CD14-positive monocyte (primary cell): ENCODE measurements at regions not wholly inside any gene's neighbourhood (a gene's known extent, or its start where the extent isn't known, plus 50 kb on each side); places are given as distances from the start of the nearest gene placed in this dataset.

Experiments
- DNase-seq, 3 donors: peaks; one replicate each; pipeline ENCODE4 v3.0.0-alpha.2; 2011 to 2022
- H2AFZ ChIP-seq: 2 replicates; pipeline ENCODE4 v1.6.0; 2012; ENCODE audit warnings: mild to moderate bottlenecking, low read depth, low read length, inconsistent platforms; ENCODE audit not compliant: insufficient read depth, poor library complexity, severe bottlenecking
- H3K27ac ChIP-seq, 2 donors: 1 replicate in 1 of 2; 2 replicates in 1 of 2; pipeline ENCODE4 v1.5.1; 2012 to 2013; ENCODE audit warnings: low read length in 2 of 2, control low read depth in 1 of 2, inconsistent platforms in 1 of 2, low read depth in 1 of 2, mild to moderate bottlenecking in 1 of 2
- H3K27me3 ChIP-seq, 2 donors: one replicate each; pipeline versions ENCODE4 v1.6.0 to v1.6.1; 2011 to 2013; ENCODE audit warnings: low read length in 2 of 2; ENCODE audit not compliant: control insufficient read depth in 2 of 2, insufficient read depth in 2 of 2
- H3K36me3 ChIP-seq, 2 donors: replicated peaks in 1 of 2; 1 replicate in 1 of 2; 2 replicates in 1 of 2; pipeline versions ENCODE4 v1.5.1 to v1.6.1; 2012 to 2013; ENCODE audit warnings: low read length in 2 of 2, control low read depth in 1 of 2, inconsistent platforms in 1 of 2, mild to moderate bottlenecking in 1 of 2; ENCODE audit not compliant: insufficient read depth in 2 of 2, control insufficient read depth in 1 of 2
- H3K4me1 ChIP-seq, 2 donors: 1 replicate in 1 of 2; 2 replicates in 1 of 2; pipeline versions ENCODE4 v1.5.1 to v1.6.1; 2012 to 2013; ENCODE audit warnings: low read length in 2 of 2, control low read depth in 1 of 2, inconsistent platforms in 1 of 2, mild to moderate bottlenecking in 1 of 2, moderate library complexity in 1 of 2; ENCODE audit not compliant: insufficient read depth in 2 of 2, control insufficient read depth in 1 of 2
- H3K4me2 ChIP-seq: replicated peaks from 2 replicates; pipeline ENCODE3; 2012; ENCODE audit warnings: low read length, moderate library complexity, mild to moderate bottlenecking; ENCODE audit not compliant: poor library complexity, severe bottlenecking; ENCODE audit errors: extremely low read depth
- H3K4me3 ChIP-seq, 3 experiments: fragments of 200-600 bp in 1 of 3; sonication (generic) in 1 of 3; replicated peaks in 1 of 3; 1 replicate in 2 of 3; 2 replicates in 1 of 3; pipeline ENCODE4 v1.5.1; 2011 to 2013; ENCODE audit warnings: low read length in 3 of 3, mild to moderate bottlenecking in 3 of 3, control low read depth in 2 of 3, low read depth in 2 of 3, inconsistent platforms in 1 of 3, moderate library complexity in 1 of 3
- H3K79me2 ChIP-seq: 2 replicates; pipeline ENCODE4 v1.6.0; 2012; ENCODE audit warnings: mild to moderate bottlenecking, control low read depth, inconsistent platforms, low read length, moderate library complexity; ENCODE audit not compliant: insufficient read depth
- H3K9ac ChIP-seq: 2 replicates; pipeline ENCODE4 v1.6.0; 2017; ENCODE audit warnings: low read length, mild to moderate bottlenecking; ENCODE audit not compliant: insufficient read depth, poor library complexity, severe bottlenecking
- H3K9me3 ChIP-seq, 2 donors: replicated peaks in 1 of 2; 1 replicate in 1 of 2; 2 replicates in 1 of 2; pipeline versions ENCODE4 v1.5.1 to v1.6.1; 2012 to 2013; ENCODE audit warnings: low read length in 2 of 2, control low read depth in 1 of 2; ENCODE audit not compliant: control insufficient read depth in 1 of 2, insufficient read depth in 1 of 2
- H4K20me1 ChIP-seq: 2 replicates; pipeline ENCODE4 v1.6.0; 2012; ENCODE audit warnings: mild to moderate bottlenecking, low read length, control low read depth, moderate library complexity; ENCODE audit not compliant: insufficient read depth
- H3K27ac Mint-ChIP-seq, 7 donors: one replicate each; pipeline ENCODE4 v1.8.0; 2020; ENCODE audit warnings: mild to moderate bottlenecking in 7 of 7, mixed read lengths in 7 of 7, moderate library complexity in 6 of 7, inconsistent platforms in 2 of 7
- H3K27me3 Mint-ChIP-seq, 3 donors: one replicate each; pipeline ENCODE4 v1.8.0; 2021 to 2022; ENCODE audit warnings: low read depth in 3 of 3, mild to moderate bottlenecking in 3 of 3, mixed read lengths in 3 of 3, moderate library complexity in 3 of 3, inconsistent platforms in 1 of 3
- H3K36me3 Mint-ChIP-seq, 2 donors: one replicate each; pipeline ENCODE4 v1.8.0; 2020; ENCODE audit warnings: mixed read lengths in 2 of 2, inconsistent platforms in 1 of 2, mild to moderate bottlenecking in 1 of 2
- H3K4me1 Mint-ChIP-seq: one replicate; pipeline ENCODE4 v1.8.0; 2020; ENCODE audit warnings: mild to moderate bottlenecking, mixed read lengths
- H3K4me3 Mint-ChIP-seq, 2 donors: one replicate each; pipeline ENCODE4 v1.8.0; 2020; ENCODE audit warnings: mild to moderate bottlenecking in 2 of 2, mixed read lengths in 2 of 2, moderate library complexity in 1 of 2
- H3K9me3 Mint-ChIP-seq, 7 donors: one replicate each; pipeline ENCODE4 v1.8.0; 2020 to 2022; ENCODE audit warnings: mixed read lengths in 7 of 7, mild to moderate bottlenecking in 6 of 7, moderate library complexity in 6 of 7, inconsistent platforms in 2 of 7
- CTCF ChIP-seq: fragments of 200-600 bp; IDR thresholded peaks from one replicate; pipeline ENCODE4 v1.8.0; 2022; ENCODE audit warnings: antibody characterized with exemption, mild to moderate bottlenecking
- WGBS: methylation state at CpG from one replicate; pipeline ENCODE4 v1.1.5; 2013; ENCODE audit warnings: missing lambda C conversion rate; ENCODE audit not compliant: insufficient coverage; 5-methylcytosine and 5-hydroxymethylcytosine counted together
- intact Hi-C, 2 donors: fragments of 100-400 bp; cut with micrococcal nuclease; formaldehyde crosslinking; loops; one replicate each; pipeline versions ENCODE4 v1.15.0 to v1.15.1; 2023

- 93% methylated on average over 9 of the region's 11 CpGs for WGBS
- no peak for DNase-seq
- H3K36me3 ChIP-seq = no peaks in the 10 kb centered on the region
- no peaks in the 10 kb centered on the region for H3K27me3 ChIP-seq
- H3K9ac ChIP-seq = no peak overlapping the region
- Mint-ChIP-seq H3K4me1 (peaks cover 33% of the 10 kb centered on the region), H3K27ac (no peak overlapping the region), H3K27me3 (peaks cover 0 to 5% (median 4%) of the 10 kb centered on the region in 3 donors), H3K9me3 (peaks cover 0 to 2% (median 0%) of the 10 kb centered on the region in 7 donors), H3K4me3 (no peak overlapping the region), H3K36me3 (no peaks in the 10 kb centered on the region)
- H3K27ac ChIP-seq = no peak overlapping the region
- intact Hi-C loops = no loop called here
- no peaks in the 10 kb centered on the region for H3K79me2 ChIP-seq
- H3K4me2 ChIP-seq = no peak overlapping the region
- no peak overlapping the region for H3K4me3 ChIP-seq
- no peaks in the 10 kb centered on the region for H3K9me3 ChIP-seq
- no peaks in the 10 kb centered on the region for H4K20me1 ChIP-seq
- H3K4me1 ChIP-seq = peaks cover 13 to 22% of the 10 kb centered on the region in 2 donors
- TF ChIP-seq CTCF = no peak
- H2AFZ ChIP-seq = no peak overlapping the region
Measured at GRCh38 chr12:4822572-4822971, 87.1 kb upstream of the KCNA1 start.

GRCh38 chr12:4824380-4824779 lies 85.3 kb upstream of the KCNA1 start:
- H3K9me3 Mint-ChIP-seq = peaks cover 0 to 2% (median 0%) of the 10 kb centered on the region in 7 donors
- Histone ChIP-seq H3K27me3 (no peaks in the 10 kb centered on the region), H3K4me3 (no peak overlapping the region), H3K27ac (no peak overlapping the region), H4K20me1 (no peaks in the 10 kb centered on the region), H3K4me2 (no peak overlapping the region), H3K79me2 (no peaks in the 10 kb centered on the region), H2AFZ (no peak overlapping the region), H3K36me3 (no peaks in the 10 kb centered on the region), H3K9me3 (no peaks in the 10 kb centered on the region), H3K9ac (no peak overlapping the region), H3K4me1 (peaks cover 11 to 20% of the 10 kb centered on the region in 2 donors)
- TF ChIP-seq CTCF = no peak
- H3K36me3 Mint-ChIP-seq = no peaks in the 10 kb centered on the region
- H3K4me1 Mint-ChIP-seq = peaks cover 35% of the 10 kb centered on the region
- intact Hi-C loops = no loop called here
- no peak for DNase-seq
- no peak overlapping the region for H3K27ac Mint-ChIP-seq
- WGBS = no CpG with 5 or more reads among the region's 8 CpGs
- H3K27me3 Mint-ChIP-seq = peaks cover 1 to 7% (median 3%) of the 10 kb centered on the region in 3 donors
- no peak overlapping the region for H3K4me3 Mint-ChIP-seq
